Amniotic epithelial cell (primary cell): ENCODE measurements at regions not wholly inside any gene's neighbourhood (a gene's known extent, or its start where the extent isn't known, plus 50 kb on each side); places are given as distances from the start of the nearest gene placed in this dataset.
A peak's percentile ranks its signal among the peaks of the same experiment; 100 is the strongest.
"Not testable (repeated sequence)": the region's sequence is repeated elsewhere in the genome, so short reads cannot be mapped to it uniquely, and the experiment has no call there.

Experiments
- DNase-seq: peaks from one replicate; pipeline ENCODE4 v3.0.0-alpha.2; 2010; ENCODE audit warnings: low read depth

DNA sequence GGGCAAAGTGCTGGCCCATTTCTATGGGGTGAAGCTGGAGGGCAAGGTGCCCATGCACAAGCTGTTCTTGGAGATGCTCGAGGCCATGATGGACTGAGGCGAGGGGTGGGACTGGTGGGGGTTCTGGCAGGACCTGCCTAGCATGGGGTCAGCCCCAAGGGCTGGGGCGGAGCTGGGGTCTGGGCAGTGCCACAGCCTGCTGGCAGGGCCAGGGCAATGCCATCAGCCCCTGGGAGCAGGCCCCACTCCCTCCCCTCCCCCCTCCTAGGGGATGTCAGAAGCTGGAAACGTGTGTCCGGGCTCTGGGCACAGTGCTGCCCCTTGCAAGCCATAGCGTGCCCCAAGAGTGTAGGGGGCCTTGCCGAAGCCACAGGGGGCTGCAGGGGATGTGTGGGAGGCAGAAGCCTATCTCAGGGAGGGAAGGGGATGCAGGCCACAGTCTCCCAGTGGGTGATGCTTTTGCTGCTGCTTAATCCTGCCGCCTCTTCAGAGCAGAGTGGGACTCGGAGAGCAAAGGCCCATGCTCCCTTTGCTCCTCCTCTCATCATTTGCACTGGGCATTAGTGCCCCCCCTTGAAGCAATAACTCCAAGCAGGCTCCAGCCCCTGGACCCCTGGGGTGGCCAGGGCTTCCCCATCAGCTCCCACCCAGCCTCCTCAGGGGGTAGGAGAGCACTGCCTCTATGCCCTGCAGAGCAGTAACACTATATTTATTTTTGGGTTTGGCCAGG lies 85.2 kb downstream of the MRPL57 start:
- DNase-seq = not testable (repeated sequence)

DNA sequence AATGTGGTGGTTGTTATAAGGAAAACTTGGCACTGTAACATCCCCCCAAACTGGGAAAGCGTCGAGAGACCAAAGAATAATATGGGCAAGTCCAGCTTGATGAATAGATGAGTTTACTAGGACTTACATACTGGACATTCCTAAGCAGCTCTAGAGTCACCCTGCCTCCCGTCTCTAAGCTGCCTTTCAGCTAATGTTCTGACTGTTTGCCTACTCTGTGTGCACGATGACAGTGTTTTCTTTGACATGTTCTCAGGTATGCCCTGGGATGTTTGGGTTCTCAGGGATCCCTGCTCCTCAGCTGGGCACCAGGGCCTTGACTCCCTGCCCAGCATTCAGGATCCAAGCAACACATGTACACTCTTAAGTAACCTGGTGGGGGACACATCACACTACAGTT lies 87.5 kb downstream of the MRPL57 start:
- DNase-seq = not testable (repeated sequence)

- not testable (repeated sequence) for DNase-seq
Measured at GRCh38 chr13:21268485-21268884, 92.0 kb downstream of the MRPL57 start.

DNA sequence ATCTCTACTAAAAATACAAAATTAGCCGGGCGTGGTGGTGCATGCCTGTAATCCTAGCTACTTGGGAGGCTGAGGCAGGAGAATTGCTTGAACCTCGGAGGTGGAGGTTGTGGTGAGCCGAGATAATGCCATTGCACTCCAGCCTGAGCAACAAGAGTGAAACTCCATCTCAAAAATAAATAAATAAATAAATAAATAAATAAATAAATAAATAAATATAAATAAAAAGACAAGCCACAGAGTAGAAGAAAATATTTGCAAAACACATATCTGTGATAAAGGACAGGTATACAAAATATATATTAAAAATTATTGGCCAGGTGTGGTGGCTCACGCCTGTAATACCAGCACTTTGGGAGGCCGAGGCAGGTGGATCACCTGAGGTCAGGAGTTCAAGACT lies 96.0 kb downstream of the MRPL57 start:
- not testable (repeated sequence) for DNase-seq

GRCh38 chr13:21274457-21274856 lies 98.0 kb downstream of the MRPL57 start:
- peak; percentile 3 for DNase-seq

- DNase-seq = no peak
Measured at GRCh38 chr13:21282065-21282464, 105.6 kb downstream of the MRPL57 start.

- no peak for DNase-seq
Measured at GRCh38 chr13:21287331-21287907, 111.0 kb downstream of the MRPL57 start.

DNA sequence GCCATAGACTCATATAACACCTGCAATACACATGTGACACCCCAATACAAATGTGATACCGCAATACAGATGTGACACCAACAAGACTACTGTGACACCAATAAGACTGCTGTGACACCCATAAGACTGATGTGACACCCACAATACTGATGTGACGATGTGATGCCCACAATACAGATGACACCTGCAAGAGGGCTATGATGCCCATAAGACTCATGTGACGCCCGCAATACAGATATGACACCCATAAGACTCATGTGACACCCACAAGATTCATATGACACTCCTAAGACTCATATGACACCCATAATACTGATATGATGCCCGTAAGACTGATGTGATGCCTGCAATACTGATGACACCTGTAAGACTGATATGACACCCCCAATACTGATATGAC lies 113.0 kb downstream of the MRPL57 start:
- DNase-seq = no peak

DNA sequence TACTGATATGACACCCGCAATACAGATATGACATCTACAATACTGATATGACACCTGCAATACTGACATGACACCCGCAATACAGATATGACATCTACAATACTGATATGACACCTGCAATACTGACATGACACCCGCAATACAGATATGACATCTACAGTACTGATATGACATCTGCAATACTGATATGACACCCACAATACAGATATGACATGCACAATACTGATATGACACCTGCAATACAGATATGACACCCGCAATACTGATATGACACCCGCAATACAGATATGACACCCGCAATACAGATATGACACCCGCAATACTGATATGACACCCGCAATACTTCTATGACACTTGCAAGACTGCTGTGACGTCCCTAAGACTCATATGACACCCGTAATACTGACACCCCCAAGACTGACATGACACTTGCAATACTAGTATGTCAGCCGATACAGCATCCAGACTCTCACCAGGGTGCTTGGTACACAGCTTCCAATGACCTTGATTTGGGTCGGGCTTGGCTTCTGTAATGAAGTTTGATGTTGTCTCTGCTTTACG lies 114.1 kb downstream of the MRPL57 start:
- DNase-seq = not testable (repeated sequence)

GRCh38 chr13:21291840-21292239 lies 115.4 kb downstream of the MRPL57 start:
- DNase-seq = no peak

- peak; percentile 36 for DNase-seq
Measured at GRCh38 chr13:21296991-21297390, 120.5 kb downstream of the MRPL57 start.

GRCh38 chr13:21297447-21297846 lies 121.0 kb downstream of the MRPL57 start:
- DNase-seq = peak; percentile 14

- DNase-seq = peak; percentile 85
Measured at GRCh38 chr13:21297914-21298831, 121.7 kb downstream of the MRPL57 start.

- DNase-seq = no peak
Measured at GRCh38 chr13:21304256-21304655, 127.8 kb downstream of the MRPL57 start.

DNA sequence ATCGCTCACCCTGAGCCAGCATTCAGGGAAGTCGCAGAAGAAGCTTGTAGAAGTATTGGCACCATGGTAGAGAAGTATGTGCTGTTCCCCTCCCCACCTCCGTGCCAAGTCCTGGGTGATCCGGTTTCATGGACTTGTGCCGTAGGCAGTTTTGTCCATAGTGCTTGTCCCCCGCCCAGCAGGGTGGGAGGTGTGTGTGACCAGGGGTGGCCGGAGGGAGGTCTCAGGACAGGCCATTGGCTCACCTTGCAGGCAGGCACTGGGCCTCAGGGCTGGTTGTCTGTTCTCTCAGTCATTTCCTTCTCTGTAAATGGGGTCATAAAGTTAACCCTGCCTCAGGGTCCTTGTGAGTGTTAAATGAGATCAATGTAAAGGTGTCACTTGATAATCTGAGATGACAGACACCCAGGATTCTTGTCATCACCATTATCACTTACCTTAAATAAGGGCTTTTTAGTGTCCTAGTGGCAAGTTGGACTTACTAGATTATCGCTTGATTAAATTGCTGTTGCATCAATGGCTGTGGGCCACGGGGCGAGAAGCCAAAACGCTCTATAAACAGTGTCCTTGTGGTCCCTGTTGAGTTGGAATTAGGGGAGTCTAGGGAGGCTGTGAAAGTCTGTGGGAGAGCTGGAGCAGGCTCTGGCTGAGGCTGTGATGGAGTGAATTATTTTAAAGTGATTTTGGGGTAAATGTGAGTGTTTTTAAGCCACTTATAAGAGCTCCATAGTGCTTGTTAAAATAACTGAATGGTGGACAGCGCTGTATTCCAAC lies 130.0 kb downstream of the MRPL57 start:
- not testable (repeated sequence) for DNase-seq

DNA sequence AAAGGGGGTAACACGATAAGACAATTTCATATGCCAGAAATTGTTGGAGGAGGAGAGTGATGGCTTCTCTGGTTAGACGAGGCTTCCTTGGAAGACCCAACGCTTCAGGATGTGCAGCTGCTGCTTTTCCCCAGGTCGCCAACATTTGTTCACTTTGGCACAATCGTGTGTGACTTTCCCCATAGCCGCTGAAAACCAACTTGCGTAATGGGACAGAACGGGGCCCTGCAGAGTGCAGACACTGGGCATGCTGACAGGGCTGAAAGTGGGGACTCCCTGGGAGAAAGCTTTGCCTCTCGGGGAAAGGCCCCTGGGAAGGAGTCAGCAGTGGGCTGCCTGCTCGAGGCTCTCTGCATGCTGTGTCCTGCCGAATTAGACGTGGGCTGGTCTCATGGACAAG lies 130.7 kb downstream of the MRPL57 start:
- DNase-seq = not testable (repeated sequence)

DNA sequence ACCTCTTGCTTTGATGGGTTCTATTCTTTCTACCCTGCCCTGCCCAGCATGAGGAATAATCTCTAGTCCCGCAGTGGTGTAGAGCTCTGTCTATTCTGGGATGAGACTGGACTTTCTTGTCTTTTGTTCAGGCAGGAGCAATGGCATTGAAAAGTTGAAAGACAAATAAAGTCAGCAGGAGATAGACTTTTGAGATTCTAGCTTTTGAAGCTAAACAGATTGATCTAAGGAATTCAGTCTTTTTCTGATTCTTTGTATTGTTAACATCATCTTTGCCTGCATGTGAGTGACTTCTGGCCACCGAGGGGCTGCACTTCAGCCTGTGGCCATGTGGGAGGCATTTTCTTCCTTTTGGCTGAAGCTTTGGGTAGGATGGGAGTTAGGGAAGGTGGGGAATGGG lies 132.4 kb downstream of the MRPL57 start:
- no peak for DNase-seq

DNA sequence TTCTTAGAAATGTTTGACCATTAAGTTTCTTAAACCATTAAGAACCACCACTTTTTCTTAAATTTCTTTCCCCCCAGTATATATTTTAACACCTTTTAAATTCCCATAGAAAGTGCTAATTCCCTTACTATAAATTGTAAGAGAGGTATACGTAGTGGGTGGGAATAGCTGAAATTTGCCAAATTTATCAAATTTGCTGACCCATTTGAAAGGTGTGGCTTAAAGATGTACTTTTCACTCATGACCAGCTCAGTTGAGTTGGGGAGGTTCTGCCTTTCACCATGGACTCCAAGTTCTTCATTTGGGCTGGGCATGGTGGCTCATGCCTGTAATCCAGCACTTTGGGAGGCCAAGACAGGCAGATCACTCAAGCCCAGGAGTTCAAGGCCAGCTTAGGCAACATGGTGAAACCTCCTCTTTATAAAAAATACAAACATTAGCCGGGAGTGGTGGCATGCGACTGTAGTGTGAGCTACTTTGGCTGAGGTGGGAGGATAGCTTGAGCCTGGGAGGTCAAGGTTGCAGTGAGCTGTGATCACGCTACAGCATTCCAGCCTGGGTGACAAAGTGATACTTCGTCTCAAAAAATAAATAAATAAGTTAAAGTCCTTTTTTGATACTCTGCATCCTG lies 133.2 kb downstream of the MRPL57 start:
- DNase-seq = no peak

DNA sequence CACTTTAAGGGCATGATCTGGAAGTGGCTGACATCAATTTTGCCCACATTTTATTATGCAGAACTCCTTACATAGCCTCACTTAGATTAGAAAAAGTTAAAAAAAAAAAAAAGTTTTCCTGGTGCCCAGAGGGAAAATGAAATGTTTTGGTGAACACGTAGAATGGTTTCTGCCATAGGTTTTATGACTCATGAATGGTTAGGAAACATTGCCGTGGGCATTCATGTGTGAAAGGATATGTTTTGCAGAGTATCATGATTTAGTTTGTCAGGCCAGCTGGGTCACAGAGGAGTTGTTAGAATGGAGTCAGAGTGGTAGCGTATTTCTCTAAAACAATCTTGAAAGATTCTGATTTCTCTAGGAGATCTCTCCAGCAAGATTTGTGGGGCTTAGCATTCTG lies 133.8 kb downstream of the MRPL57 start:
- no peak for DNase-seq

GRCh38 chr13:21314976-21315375 lies 138.5 kb downstream of the MRPL57 start:
- DNase-seq = peak; percentile 15

- no peak for DNase-seq
Measured at GRCh38 chr13:21316376-21316775, 139.9 kb downstream of the MRPL57 start.
